Mucosa of descending colon (tissue), 3 donors: ENCODE measurements at regions not wholly inside any gene's neighbourhood (a gene's known extent, or its start where the extent isn't known, plus 50 kb on each side); places are given as distances from the start of the nearest gene placed in this dataset.

ENCODE experiments used
- ATAC-seq: fragments of 200-7000 bp; cut with Tn5 transposase; one replicate; pipeline ENCODE4 v1.9.1; 2020; ENCODE audit warnings: mild to moderate bottlenecking, moderate library complexity
- DNase-seq, 3 donors: peaks; one replicate each; pipeline ENCODE4 v3.0.0-alpha.2; 2020
- H3K36me3 ChIP-seq: fragments of 200-600 bp; one replicate; pipeline ENCODE4 v1.8.0; 2021; ENCODE audit warnings: low read depth, mild to moderate bottlenecking
- H3K4me1 ChIP-seq: fragments of 200-600 bp; one replicate; pipeline ENCODE4 v1.8.0; 2021; ENCODE audit warnings: low read depth, mild to moderate bottlenecking
- H3K4me3 ChIP-seq: fragments of 200-600 bp; one replicate; pipeline ENCODE4 v1.8.0; 2021; ENCODE audit warnings: mild to moderate bottlenecking
- H3K9me3 ChIP-seq: fragments of 200-600 bp; one replicate; pipeline ENCODE4 v1.8.0; 2021; ENCODE audit warnings: mild to moderate bottlenecking
- intact Hi-C, 2 donors: fragments of 100-400 bp; cut with DNase I in 1 of 2; cut with micrococcal nuclease in 1 of 2; formaldehyde crosslinking; loops; one replicate each; pipeline versions ENCODE4 v1.11.0 to v1.11.1; 2022; cut with DNase I, micrococcal nuclease
- TF ChIP-seq, protein P1 (sequence below): fragments of 200-600 bp; IDR thresholded peaks from one replicate; pipeline ENCODE4 v1.8.0; 2022; ENCODE audit warnings: antibody characterized with exemption, mild to moderate bottlenecking
- donor health status: DM: no; HTN: no; CAD: no; lungs with moderate emphysema.
- donor health status: DM: no; HTN: no; CAD: no.
- donor health status: DM: no; HTN: yes; CAD: no.

DNA sequence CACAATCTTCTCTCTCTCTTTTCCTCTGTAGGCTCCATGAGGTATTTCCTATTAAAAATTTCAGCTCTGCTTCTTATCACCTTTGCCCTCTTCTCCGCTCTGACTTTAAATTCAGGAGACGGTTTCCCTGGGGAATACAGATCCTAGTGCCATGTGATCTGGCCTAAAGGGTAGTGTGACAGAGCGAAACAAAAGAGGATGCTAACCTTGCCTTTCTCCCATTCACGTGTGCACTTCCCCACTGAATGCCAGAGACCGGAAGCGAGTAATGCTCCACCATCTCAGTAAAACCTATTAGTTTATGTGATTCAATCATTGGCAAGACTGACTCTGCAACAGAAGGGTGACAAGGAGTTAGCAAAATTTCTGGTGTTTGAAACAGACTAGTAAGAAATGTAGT, 358.3 kb downstream of the ZNF521 start:
- no peak overlapping the region for H3K4me3 ChIP-seq
- TF ChIP-seq, protein P1, sequence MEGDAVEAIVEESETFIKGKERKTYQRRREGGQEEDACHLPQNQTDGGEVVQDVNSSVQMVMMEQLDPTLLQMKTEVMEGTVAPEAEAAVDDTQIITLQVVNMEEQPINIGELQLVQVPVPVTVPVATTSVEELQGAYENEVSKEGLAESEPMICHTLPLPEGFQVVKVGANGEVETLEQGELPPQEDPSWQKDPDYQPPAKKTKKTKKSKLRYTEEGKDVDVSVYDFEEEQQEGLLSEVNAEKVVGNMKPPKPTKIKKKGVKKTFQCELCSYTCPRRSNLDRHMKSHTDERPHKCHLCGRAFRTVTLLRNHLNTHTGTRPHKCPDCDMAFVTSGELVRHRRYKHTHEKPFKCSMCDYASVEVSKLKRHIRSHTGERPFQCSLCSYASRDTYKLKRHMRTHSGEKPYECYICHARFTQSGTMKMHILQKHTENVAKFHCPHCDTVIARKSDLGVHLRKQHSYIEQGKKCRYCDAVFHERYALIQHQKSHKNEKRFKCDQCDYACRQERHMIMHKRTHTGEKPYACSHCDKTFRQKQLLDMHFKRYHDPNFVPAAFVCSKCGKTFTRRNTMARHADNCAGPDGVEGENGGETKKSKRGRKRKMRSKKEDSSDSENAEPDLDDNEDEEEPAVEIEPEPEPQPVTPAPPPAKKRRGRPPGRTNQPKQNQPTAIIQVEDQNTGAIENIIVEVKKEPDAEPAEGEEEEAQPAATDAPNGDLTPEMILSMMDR: no peak
- no peak for DNase-seq
- H3K36me3 ChIP-seq: no peaks in the 10 kb centered on the region
- no peak for ATAC-seq
- H3K4me1 ChIP-seq: no peaks in the 10 kb centered on the region
- no peaks in the 10 kb centered on the region for H3K9me3 ChIP-seq
- intact Hi-C loops: no loop called here

DNA sequence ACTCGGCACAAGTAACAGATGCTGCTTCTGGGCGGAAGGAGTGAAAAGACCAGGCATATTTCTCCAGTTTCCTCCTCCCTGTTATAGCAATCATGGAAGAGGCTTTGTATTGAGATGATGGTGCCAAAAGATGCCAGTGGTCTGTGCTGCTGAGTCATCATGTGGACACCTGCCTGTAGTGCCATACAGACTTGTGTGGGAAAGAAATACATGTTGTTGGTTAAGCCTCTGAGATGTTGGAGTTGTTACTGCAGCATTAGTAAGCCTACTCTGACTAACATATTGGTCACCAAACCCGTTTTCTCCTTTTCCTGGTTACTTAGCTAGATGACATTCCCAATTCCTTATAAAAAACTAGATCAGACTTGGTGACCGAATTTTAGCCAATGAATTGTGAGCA, 356.9 kb downstream of the ZNF521 start:
- no peaks in the 10 kb centered on the region for H3K4me1 ChIP-seq
- H3K4me3 ChIP-seq: no peak overlapping the region
- H3K9me3 ChIP-seq: peaks cover 5% of the 10 kb centered on the region
- TF ChIP-seq, protein P1: no peak
- ATAC-seq (no peak), DNase-seq (no peak)
- no peaks in the 10 kb centered on the region for H3K36me3 ChIP-seq
- intact Hi-C loops: no loop called here

DNA sequence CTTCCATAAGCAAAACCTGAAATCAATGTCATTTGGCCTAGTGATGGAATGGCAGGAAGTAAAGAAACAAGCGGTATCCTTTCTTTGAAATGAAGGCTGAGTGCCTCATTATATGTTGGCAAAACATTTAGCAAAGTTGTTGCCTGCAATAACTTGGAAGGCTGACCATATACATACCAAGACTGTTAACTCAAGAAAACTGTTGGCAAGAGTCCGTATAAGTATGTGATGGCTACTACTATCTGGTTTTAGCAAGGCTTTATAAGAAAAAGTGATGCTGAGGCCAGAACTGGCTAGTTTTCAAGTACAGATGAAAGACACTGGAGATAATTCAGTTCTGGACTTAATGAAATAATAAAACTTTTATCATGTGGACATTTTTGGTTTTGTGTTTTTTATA, 356.2 kb downstream of the ZNF521 start:
- Histone ChIP-seq H3K4me3 (no peak overlapping the region), H3K36me3 (no peaks in the 10 kb centered on the region), H3K4me1 (no peaks in the 10 kb centered on the region), H3K9me3 (peaks cover 5% of the 10 kb centered on the region)
- ATAC-seq: no peak
- no peak for DNase-seq
- intact Hi-C loops: no loop called here
- TF ChIP-seq, protein P1: no peak

DNA sequence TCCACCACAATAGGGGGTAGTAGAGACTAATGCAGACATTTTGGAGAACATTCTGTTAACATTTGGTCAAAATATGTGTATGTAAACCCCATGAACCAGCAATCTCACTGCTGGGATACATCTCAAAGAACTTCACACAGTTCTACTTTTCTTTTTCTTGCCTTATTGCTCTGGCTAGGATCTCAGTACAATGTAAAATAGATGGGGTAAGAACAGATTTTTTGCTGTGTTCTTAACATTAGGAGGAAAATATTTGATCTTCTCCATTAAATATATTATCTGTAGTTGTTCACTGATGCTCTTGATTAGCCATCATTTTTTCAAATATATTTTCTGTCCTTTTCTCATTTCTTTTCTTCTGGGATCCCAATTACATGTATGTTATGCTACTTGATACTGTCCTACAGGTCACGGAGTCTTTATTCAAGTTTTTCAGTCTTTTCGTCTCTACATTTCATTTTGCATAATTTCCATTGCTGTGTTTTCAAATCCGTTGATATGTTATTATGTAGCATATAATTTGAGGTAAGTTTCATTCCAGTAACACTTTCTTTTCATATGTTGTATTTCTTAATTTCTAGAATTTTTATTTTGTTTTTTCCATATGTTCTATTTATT, 352.2 kb downstream of the ZNF521 start:
- DNase-seq (no peak), ATAC-seq (no peak)
- intact Hi-C loops: no loop called here
- TF ChIP-seq, protein P1: no peak
- Histone ChIP-seq H3K4me3 (no peak overlapping the region), H3K4me1 (no peaks in the 10 kb centered on the region), H3K36me3 (no peaks in the 10 kb centered on the region), H3K9me3 (peaks cover 5% of the 10 kb centered on the region)

DNA sequence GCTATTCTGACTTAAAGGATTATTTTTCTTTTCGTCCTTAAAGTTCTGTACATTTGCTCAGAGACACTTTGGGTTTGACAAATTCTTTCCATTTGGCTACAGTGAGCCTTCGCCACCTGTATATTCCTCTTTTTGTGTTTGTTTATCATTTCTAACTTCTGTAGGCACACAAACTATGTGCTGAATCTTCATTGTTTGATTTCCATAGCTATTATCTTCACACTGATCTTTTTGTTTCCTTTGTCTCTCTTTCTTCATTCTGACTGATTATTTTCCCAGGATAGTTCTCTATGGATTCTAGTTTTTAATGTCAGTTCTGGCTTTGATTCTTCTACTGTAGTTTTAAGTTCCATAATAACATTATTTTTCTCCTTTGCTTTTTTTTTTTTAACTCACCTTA, 350.2 kb downstream of the ZNF521 start:
- Histone ChIP-seq H3K4me3 (no peak overlapping the region), H3K9me3 (peaks cover 5% of the 10 kb centered on the region), H3K4me1 (no peaks in the 10 kb centered on the region), H3K36me3 (no peaks in the 10 kb centered on the region)
- no peak for ATAC-seq
- TF ChIP-seq, protein P1: no peak
- intact Hi-C loops: no loop called here
- no peak for DNase-seq
